Nephron (organoid): ENCODE measurements at regions not wholly inside any gene's neighbourhood (a gene's known extent, or its start where the extent isn't known, plus 50 kb on each side); places are given as distances from the start of the nearest gene placed in this dataset.
"Not testable (repeated sequence)": the region's sequence is repeated elsewhere in the genome, so short reads cannot be mapped to it uniquely, and the experiment has no call there.

Experiments
- H3K27ac Mint-ChIP-seq, 3 experiments: 2 replicates each; pipeline ENCODE4 v1.8.0; 2020; ENCODE audit warnings: mixed read lengths in 3 of 3, mild to moderate bottlenecking in 2 of 3, moderate library complexity in 1 of 3
- H3K27me3 Mint-ChIP-seq: 2 replicates; pipeline ENCODE4 v1.8.0; 2021; ENCODE audit warnings: low read depth, mild to moderate bottlenecking, moderate library complexity, mixed read lengths
- H3K36me3 Mint-ChIP-seq: 2 replicates; pipeline ENCODE4 v1.8.0; 2020; ENCODE audit warnings: low read depth, mixed read lengths
- H3K4me1 Mint-ChIP-seq: 2 replicates; pipeline ENCODE4 v1.8.0; 2020; ENCODE audit warnings: mixed read lengths
- H3K4me3 Mint-ChIP-seq, 3 experiments: 2 replicates each; pipeline ENCODE4 v1.8.0; 2020; ENCODE audit warnings: mild to moderate bottlenecking in 3 of 3, mixed read lengths in 3 of 3, moderate library complexity in 2 of 3
- H3K9me3 Mint-ChIP-seq: 2 replicates; pipeline ENCODE4 v1.8.0; 2020; ENCODE audit warnings: mixed read lengths
- TF ChIP-seq, protein P1 (sequence below), 3 experiments: fragments of 200-600 bp; sonication (generic); IDR thresholded peaks; one replicate each; pipeline ENCODE4 v1.5.0; 2021; ENCODE audit warnings: antibody characterized with exemption in 3 of 3; ENCODE audit not compliant: unreplicated experiment in 3 of 3

DNA sequence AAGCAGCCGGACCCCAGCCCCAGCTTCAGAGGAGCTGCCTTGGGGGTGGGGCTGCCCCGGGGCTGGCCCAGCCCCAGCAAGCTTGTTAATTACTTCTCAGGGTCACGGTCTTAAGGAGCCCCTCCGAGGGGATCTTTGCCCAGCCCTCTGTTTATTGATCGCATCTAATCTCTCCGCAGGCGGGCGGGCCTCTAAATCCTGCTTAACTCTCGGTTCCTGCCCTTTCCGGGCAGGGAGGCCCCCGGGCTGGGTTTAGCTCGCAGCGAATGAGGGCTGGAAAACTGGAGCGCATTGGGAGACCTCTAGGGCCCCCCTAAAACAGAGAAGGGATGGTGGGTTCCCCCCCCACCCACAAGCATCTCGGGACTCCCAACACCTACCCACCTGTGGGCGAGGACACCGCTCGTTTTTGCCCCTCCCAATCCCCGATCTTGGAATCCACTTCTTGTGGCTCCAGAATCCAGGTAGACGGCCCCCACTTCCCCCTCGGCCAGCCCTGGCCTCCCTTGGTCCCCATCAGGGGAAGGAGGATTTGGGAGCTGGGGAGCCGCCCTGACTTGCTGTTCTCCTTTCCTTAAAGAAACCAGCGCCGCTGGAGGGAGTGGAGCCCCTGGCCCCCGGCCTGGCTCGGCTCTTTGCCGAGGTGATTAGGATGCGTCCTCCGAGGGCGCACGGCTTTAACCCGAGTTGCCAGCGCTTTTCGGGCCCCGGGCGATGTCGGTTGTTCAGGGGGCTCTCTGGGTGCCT, 59.5 kb upstream of the ADGRL1 start:
- peak overlapping the region; percentile 69 to 79 (median 73) for H3K4me3 Mint-ChIP-seq
- H3K4me1 Mint-ChIP-seq: no peaks in the 10 kb centered on the region
- TF ChIP-seq, protein P1, sequence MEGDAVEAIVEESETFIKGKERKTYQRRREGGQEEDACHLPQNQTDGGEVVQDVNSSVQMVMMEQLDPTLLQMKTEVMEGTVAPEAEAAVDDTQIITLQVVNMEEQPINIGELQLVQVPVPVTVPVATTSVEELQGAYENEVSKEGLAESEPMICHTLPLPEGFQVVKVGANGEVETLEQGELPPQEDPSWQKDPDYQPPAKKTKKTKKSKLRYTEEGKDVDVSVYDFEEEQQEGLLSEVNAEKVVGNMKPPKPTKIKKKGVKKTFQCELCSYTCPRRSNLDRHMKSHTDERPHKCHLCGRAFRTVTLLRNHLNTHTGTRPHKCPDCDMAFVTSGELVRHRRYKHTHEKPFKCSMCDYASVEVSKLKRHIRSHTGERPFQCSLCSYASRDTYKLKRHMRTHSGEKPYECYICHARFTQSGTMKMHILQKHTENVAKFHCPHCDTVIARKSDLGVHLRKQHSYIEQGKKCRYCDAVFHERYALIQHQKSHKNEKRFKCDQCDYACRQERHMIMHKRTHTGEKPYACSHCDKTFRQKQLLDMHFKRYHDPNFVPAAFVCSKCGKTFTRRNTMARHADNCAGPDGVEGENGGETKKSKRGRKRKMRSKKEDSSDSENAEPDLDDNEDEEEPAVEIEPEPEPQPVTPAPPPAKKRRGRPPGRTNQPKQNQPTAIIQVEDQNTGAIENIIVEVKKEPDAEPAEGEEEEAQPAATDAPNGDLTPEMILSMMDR (IDR thresholded peaks at IDR 0.05; ENCODE audit: unreplicated experiment in 3 of 3): no peak
- H3K27ac Mint-ChIP-seq: peak overlapping the region in 2 of 3 experiments; percentile 30 to 33
- H3K9me3 Mint-ChIP-seq: no peaks in the 10 kb centered on the region
- H3K27me3 Mint-ChIP-seq: peaks cover 27% of the 10 kb centered on the region
- H3K36me3 Mint-ChIP-seq: no peaks in the 10 kb centered on the region

DNA sequence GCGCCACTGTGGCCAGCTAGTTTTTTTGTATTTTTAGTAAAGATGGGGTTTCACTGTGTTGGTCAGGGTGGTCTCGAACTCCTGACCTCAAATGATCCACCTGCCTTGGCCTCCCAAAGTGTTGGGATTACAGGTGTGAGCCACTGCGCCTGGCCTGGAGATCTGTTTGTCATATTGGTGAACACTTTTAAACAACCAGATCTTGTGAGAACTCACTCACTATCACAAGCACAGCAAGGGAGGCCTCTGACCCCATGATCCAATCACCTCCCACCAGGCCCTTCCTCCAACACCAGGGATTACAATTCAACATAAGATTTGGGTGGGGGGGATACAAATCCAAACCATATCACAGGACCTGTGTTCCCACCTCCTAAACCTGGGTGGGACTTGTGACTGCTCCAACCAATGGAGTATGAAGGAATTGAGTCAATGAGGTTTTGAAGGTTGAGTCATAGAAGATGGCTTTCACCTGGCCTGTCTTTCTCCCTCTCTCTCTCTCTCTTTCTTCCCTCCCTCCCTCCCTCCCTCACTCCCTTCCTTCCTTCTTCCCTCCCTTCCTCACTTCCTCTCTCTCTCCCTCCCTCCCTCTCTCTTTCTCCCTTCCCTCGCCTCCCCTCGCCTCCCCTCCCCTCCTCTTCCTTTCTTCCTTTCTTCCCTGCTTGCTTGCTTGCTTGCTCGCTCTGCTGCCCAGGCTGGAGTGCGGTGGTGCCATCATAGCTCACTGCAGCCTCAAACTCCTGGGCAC, 50.1 kb upstream of the ADGRL1 start:
- H3K27me3 Mint-ChIP-seq: peaks cover 12% of the 10 kb centered on the region
- not testable (repeated sequence) for H3K27ac Mint-ChIP-seq, H3K4me1 Mint-ChIP-seq, H3K36me3 Mint-ChIP-seq, H3K9me3 Mint-ChIP-seq, H3K4me3 Mint-ChIP-seq
